HEK293T (cell line): ENCODE measurements at regions not wholly inside any gene's neighbourhood (a gene's known extent, or its start where the extent isn't known, plus 50 kb on each side); places are given as distances from the start of the nearest gene placed in this dataset.
"Not testable (repeated sequence)": the region's sequence is repeated elsewhere in the genome, so short reads cannot be mapped to it uniquely, and the experiment has no call there.

Experiments used
- CTCF ChIA-PET: fragments of 350-600 bp; formaldehyde crosslinking; extraction: SDS; loops from one replicate; lab custom pipeline; 2021; ENCODE audit warnings: antibody characterized with exemption, inconsistent platforms; lab: Yijun Ruan, JAX
- POLR2A ChIA-PET: fragments of 350-600 bp; formaldehyde crosslinking; extraction: SDS; loops from one replicate; lab custom pipeline; 2020; ENCODE audit warnings: antibody characterized with exemption, inconsistent platforms; lab: Yijun Ruan, JAX
- DNase-seq: peaks from one replicate; pipeline ENCODE4 v3.0.0; 2012; ENCODE audit warnings: mixed read lengths; ENCODE audit errors: extremely low spot score
- ARNT ChIP-seq: fragments of 450-650 bp; IDR thresholded peaks from 2 replicates; pipeline ENCODE4 v1.6.1; 2017; ENCODE audit warnings: mild to moderate bottlenecking
- BHLHE40 ChIP-seq: fragments of 450-650 bp; IDR thresholded peaks from 2 replicates; pipeline ENCODE4 v1.6.1; 2016; ENCODE audit warnings: mild to moderate bottlenecking, moderate library complexity, borderline replicate concordance
- CTBP1 ChIP-seq: fragments of 450-650 bp; IDR thresholded peaks from 2 replicates; pipeline ENCODE4 v1.6.1; 2016; ENCODE audit warnings: borderline replicate concordance
- ELF4 ChIP-seq: fragments of 450-650 bp; IDR thresholded peaks from 2 replicates; pipeline ENCODE4 v1.6.1; 2017; ENCODE audit warnings: antibody characterized with exemption
- FOXA1 ChIP-seq: fragments of 450-650 bp; IDR thresholded peaks from 2 replicates; pipeline ENCODE4 v1.6.1; 2016; ENCODE audit warnings: mild to moderate bottlenecking
- FOXK2 ChIP-seq: fragments of 450-650 bp; IDR thresholded peaks from 2 replicates; pipeline ENCODE4 v1.6.1; 2016; ENCODE audit warnings: mild to moderate bottlenecking
- FOXM1 ChIP-seq: fragments of 450-650 bp; IDR thresholded peaks from 2 replicates; pipeline ENCODE4 v1.6.1; 2017; ENCODE audit warnings: mild to moderate bottlenecking, borderline replicate concordance
- HDGF ChIP-seq: fragments of 450-650 bp; IDR thresholded peaks from 2 replicates; pipeline ENCODE4 v1.6.1; 2017; ENCODE audit warnings: antibody characterized with exemption, borderline replicate concordance
- L3MBTL2 ChIP-seq: fragments of 450-650 bp; conservative IDR thresholded peaks from 2 replicates; pipeline ENCODE4 v1.6.1; 2016; ENCODE audit warnings: mild to moderate bottlenecking
- LEF1 ChIP-seq: fragments of 450-650 bp; IDR thresholded peaks from 2 replicates; pipeline ENCODE4 v1.6.1; 2017; ENCODE audit warnings: mild to moderate bottlenecking, borderline replicate concordance
- NFRKB ChIP-seq: fragments of 450-650 bp; IDR thresholded peaks from 2 replicates; pipeline ENCODE4 v1.6.1; 2016; ENCODE audit warnings: mild to moderate bottlenecking, moderate library complexity
- SP1 ChIP-seq: fragments of 450-650 bp; IDR thresholded peaks from 2 replicates; pipeline ENCODE4 v1.6.1; 2017
- SUZ12 ChIP-seq: fragments of 450-650 bp; IDR thresholded peaks from 2 replicates; pipeline ENCODE4 v1.6.1; 2016; ENCODE audit warnings: mild to moderate bottlenecking
- TARDBP ChIP-seq: fragments of 450-650 bp; IDR thresholded peaks from 2 replicates; pipeline ENCODE4 v1.6.1; 2016
- ZNF384 ChIP-seq: fragments of 450-650 bp; IDR thresholded peaks from 2 replicates; pipeline ENCODE4 v1.6.1; 2016
- TF ChIP-seq, protein P1 (sequence below): fragments of 450-650 bp; IDR thresholded peaks from 2 replicates; pipeline ENCODE4 v1.6.1; 2016

DNA sequence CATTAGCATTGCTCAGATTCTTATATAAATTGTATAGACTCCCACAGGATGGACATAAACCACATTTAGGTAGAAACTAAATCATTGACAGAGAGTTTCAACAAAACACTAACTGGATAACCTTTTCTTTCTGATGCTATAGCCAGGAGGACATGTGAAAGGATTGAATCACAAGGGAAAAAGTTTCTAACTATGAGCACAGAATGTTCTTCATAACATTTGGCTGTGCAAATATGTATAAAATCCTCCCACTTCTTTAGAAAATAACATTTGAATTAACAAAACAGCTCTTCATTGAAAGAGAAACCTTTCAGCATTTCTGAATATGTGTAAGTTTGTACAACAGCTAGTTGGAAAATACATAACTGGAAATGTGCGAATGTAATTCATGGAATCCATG lies 167.3 kb downstream of the TBX15 start:
- TF ChIP-seq, protein P1, sequence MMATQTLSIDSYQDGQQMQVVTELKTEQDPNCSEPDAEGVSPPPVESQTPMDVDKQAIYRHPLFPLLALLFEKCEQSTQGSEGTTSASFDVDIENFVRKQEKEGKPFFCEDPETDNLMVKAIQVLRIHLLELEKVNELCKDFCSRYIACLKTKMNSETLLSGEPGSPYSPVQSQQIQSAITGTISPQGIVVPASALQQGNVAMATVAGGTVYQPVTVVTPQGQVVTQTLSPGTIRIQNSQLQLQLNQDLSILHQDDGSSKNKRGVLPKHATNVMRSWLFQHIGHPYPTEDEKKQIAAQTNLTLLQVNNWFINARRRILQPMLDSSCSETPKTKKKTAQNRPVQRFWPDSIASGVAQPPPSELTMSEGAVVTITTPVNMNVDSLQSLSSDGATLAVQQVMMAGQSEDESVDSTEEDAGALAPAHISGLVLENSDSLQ, result no peak
- no peak for TF ChIP-seq BHLHE40
- no peak for TF ChIP-seq HDGF
- no peak for TF ChIP-seq ZNF384
- TF ChIP-seq FOXK2, result no peak
- no peak for TF ChIP-seq NFRKB
- no peak for TF ChIP-seq SUZ12
- no peak for TF ChIP-seq ARNT
- TF ChIP-seq SP1, result no peak
- no peak for TF ChIP-seq ELF4
- no peak for TF ChIP-seq L3MBTL2
- no peak for TF ChIP-seq LEF1
- DNase-seq, result no peak
- ChIA-PET POLR2A (no interaction called here), CTCF (no interaction called here)

DNA sequence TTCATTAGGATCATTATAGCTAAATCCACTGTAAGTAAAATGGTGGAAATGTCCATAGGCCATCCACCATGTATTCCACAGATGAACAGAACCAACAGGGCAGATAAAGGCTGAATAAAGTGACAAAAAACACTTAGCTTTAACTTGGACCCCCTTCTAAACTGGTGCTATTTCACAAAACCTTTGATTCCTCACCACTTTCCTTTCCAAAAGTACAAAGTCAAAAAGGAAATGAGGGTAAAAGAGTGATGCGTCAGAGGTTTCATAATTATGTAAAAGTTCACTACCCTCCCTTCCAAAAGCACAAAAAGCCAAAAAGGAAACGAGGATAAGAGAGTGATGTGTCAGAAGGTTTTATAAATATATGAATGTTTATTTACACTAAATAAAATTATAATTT lies 172.2 kb downstream of the TBX15 start:
- no peak for TF ChIP-seq FOXA1
- no peak for TF ChIP-seq LEF1
- TF ChIP-seq ELF4, result no peak
- TF ChIP-seq L3MBTL2, result no peak
- no peak for TF ChIP-seq BHLHE40
- no peak for TF ChIP-seq SUZ12
- TF ChIP-seq SP1, result no peak
- TF ChIP-seq FOXM1, result no peak
- no peak for TF ChIP-seq ZNF384
- TF ChIP-seq CTBP1, result no peak
- no peak for TF ChIP-seq FOXK2
- ChIA-PET CTCF (no interaction called here), POLR2A (no interaction called here)
- DNase-seq, result no peak

DNA sequence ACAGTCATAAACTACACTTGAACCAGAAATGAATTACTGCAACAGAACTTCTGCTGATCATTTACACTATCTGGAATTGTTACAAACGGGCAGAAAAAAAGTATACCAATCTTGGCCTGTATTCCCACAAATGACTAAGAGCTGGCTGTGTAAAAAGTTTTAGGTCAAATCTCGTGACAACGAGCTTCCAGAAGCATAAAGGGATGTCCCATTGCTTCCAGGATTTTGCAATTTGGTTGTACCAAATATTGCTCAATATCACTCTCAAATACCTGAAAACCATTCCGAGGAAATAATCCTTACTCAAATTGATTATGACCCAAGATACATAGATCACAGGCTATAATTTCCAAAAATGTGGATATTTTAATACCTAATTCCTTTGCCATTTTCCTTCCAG lies 175.6 kb downstream of the TBX15 start:
- ChIA-PET CTCF (no interaction called here), POLR2A (no interaction called here)
- no peak for DNase-seq
- TF ChIP-seq FOXA1, result no peak
- TF ChIP-seq FOXK2, result no peak

DNA sequence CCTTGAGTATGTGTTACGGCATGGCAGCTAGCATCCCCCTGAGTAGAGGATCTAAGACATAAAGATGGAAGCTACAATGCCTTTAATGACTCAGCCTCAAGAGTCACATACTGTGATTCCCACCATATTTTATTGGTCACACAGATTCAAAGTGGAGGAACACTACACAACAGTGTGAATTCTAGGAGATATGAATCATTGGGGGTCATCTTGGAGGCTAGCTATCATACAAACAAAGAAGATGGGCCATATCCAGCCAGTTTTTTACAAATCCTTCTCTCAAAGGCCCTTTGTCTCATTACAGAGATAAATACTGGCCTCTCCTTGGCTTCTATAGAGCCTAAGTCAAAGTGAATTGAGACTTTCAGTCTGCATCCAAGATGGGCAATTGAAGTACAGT lies 177.0 kb downstream of the TBX15 start:
- no peak for TF ChIP-seq NFRKB
- TF ChIP-seq FOXK2, result no peak
- no peak for TF ChIP-seq ELF4
- no peak for TF ChIP-seq SP1
- TF ChIP-seq BHLHE40, result no peak
- TF ChIP-seq TARDBP, result no peak
- no peak for TF ChIP-seq FOXA1
- no peak for TF ChIP-seq HDGF
- no peak for TF ChIP-seq ZNF384
- no peak for DNase-seq
- CTCF ChIA-PET, result no interaction called here
- POLR2A ChIA-PET, result no interaction called here

- CTCF ChIA-PET, result no interaction called here
- DNase-seq, result no peak
- no peak for TF ChIP-seq LEF1
- no peak for TF ChIP-seq TARDBP
- TF ChIP-seq NFRKB, result no peak
- POLR2A ChIA-PET, result no interaction called here
Observed at GRCh38 chr1:118809586-118809985, 178.6 kb downstream of the TBX15 start.

- DNase-seq, CTCF ChIA-PET, POLR2A ChIA-PET: not testable (repeated sequence)
Observed at GRCh38 chr1:118803128-118803527, 185.0 kb downstream of the TBX15 start.

DNA sequence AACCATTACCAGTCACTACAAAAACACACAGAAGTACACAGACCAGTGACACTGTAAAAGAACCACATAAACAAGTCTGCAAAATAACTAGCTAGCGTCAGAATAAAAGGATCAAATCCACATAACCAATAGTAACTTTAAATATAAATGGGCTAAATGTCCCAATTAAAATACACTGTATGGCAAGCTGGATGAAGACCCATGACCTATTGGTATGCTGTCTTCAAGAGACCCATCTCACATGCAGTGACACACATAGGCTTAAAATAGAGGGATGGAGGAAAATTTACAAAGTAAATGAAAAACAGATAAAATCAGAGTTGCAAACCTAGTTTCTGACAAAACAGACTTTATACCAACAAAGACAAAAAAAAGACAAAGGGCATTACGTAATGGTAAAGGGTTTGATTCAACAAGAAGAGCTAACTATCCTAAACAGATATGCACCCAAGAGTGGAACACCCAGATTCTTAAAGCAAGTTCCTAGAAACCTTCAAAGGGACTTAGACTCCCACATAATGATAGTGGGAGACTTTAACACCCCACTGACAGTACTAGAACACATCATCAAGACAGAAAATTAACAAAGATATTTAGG lies 196.9 kb downstream of the TBX15 start:
- DNase-seq, result no peak
- no peak for TF ChIP-seq BHLHE40
- no peak for TF ChIP-seq LEF1
- TF ChIP-seq ZNF384, result no peak
- no peak for TF ChIP-seq TARDBP
- no peak for TF ChIP-seq ELF4
- CTCF ChIA-PET, result no interaction called here
- POLR2A ChIA-PET, result no interaction called here

GRCh38 chr1:118788463-118788862 lies 199.7 kb downstream of the TBX15 start:
- ChIA-PET CTCF (no interaction called here), POLR2A (no interaction called here)
- no peak for TF ChIP-seq FOXM1
- no peak for TF ChIP-seq FOXA1
- TF ChIP-seq SUZ12, result no peak
- TF ChIP-seq ZNF384, result no peak
- no peak for TF ChIP-seq ARNT
- TF ChIP-seq, protein P1, result no peak
- no peak for TF ChIP-seq HDGF
- no peak for TF ChIP-seq NFRKB
- TF ChIP-seq L3MBTL2, result no peak
- TF ChIP-seq TARDBP, result no peak
- TF ChIP-seq BHLHE40, result no peak
- no peak for TF ChIP-seq FOXK2
- DNase-seq, result no peak
